ENCODE measurements at regions not wholly inside any gene's neighbourhood (a gene's known extent, or its start where the extent isn't known, plus 50 kb on each side); places are given as distances from the start of the nearest gene placed in this dataset.

DNA sequence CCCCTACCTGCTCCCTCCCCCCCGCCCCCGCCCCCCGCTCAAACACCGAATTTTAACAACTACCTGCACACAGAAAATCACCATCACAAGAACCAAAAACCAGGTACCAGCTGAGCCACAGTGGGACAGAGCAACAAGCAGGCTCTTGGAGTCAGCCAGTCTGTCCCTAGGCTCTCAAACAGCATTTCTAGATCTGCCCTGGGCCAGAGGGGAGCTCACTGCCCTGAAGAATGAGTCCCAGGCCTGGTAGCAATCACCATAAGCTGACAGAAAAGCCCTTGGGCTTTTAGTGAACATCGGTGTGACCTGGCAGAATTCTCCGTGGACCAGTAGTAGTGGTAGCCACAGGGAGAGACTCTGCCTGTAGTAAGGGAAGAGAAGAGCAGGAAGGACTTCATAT, 58.3 kb downstream of the C11orf87 start:
- no peaks in the 10 kb centered on the region for H3K27me3 ChIP-seq
- no peaks in the 10 kb centered on the region for H3K36me3 ChIP-seq
- no peak for DNase-seq (ENCODE audit: low spot score)
- H3K4me3 ChIP-seq: no peak overlapping the region
- no peaks in the 10 kb centered on the region for H3K9me3 ChIP-seq
- H3K27ac ChIP-seq: no peak overlapping the region
- TF ChIP-seq CTCF (IDR thresholded peaks at IDR 0.05): no peak
- H3K4me1 ChIP-seq: no peaks in the 10 kb centered on the region

GRCh38 chr11:109486129-109486528, 64.1 kb downstream of the C11orf87 start:
- no peaks in the 10 kb centered on the region for H3K4me1 ChIP-seq
- no peak for DNase-seq (ENCODE audit: low spot score)
- H3K27ac ChIP-seq: no peak overlapping the region
- no peaks in the 10 kb centered on the region for H3K36me3 ChIP-seq
- H3K9me3 ChIP-seq: no peaks in the 10 kb centered on the region
- H3K4me3 ChIP-seq: no peak overlapping the region
- H3K27me3 ChIP-seq: no peaks in the 10 kb centered on the region
- no peak for TF ChIP-seq CTCF (IDR thresholded peaks at IDR 0.05)

GRCh38 chr11:109490953-109491635, 69.1 kb downstream of the C11orf87 start:
- no peak for DNase-seq (ENCODE audit: low spot score)
- no peaks in the 10 kb centered on the region for H3K36me3 ChIP-seq
- no peak for TF ChIP-seq CTCF (IDR thresholded peaks at IDR 0.05)
- no peak overlapping the region for H3K4me3 ChIP-seq
- no peaks in the 10 kb centered on the region for H3K4me1 ChIP-seq
- H3K27ac ChIP-seq: no peak overlapping the region
- H3K9me3 ChIP-seq: no peaks in the 10 kb centered on the region
- H3K27me3 ChIP-seq: no peaks in the 10 kb centered on the region

DNA sequence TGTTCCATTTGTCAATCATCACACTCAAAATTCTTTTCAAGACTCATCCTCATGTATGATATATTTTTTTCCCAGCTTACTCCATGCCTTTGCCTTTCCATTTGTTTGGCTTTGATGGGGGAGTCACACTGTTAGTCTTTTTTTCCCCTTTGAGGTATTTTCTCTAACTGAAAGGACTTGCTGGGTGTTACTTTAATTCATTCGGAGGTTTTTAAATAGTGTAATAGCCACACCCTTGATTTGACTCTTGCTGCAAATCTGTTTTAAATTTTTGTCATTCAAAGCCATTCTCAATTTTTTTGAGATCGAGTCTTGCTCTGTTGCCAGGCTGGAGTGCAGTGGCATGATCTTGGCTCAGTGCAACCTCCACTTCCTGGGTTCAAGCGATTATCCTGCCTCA, 84.1 kb downstream of the C11orf87 start:
- H3K27me3 ChIP-seq: no peaks in the 10 kb centered on the region
- no peak for DNase-seq (ENCODE audit: low spot score)
- no peaks in the 10 kb centered on the region for H3K36me3 ChIP-seq
- TF ChIP-seq CTCF (IDR thresholded peaks at IDR 0.05): no peak
- H3K27ac ChIP-seq: no peak overlapping the region
- no peaks in the 10 kb centered on the region for H3K4me1 ChIP-seq
- no peaks in the 10 kb centered on the region for H3K9me3 ChIP-seq
- no peak overlapping the region for H3K4me3 ChIP-seq

DNA sequence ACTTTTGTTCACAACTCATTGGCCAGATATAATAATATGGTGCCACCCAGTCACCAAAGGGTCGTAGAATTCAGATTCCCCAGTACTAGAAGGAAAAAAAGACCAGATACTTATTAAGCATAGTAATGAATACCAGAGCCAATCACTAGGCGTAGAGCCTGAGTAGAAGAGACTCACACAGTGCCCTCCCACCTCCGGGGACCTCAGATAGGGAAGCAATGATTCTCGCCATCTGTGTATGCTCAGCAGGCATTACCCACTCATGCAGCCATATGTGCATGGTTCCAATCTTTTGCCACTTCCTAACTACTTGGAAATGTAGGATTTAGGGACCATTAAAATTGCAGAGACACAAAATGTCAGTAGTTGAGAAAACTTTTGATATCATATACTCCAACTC, 85.3 kb downstream of the C11orf87 start:
- Histone ChIP-seq H3K27ac (no peak overlapping the region), H3K27me3 (no peaks in the 10 kb centered on the region), H3K9me3 (no peaks in the 10 kb centered on the region), H3K4me3 (no peak overlapping the region), H3K4me1 (no peaks in the 10 kb centered on the region), H3K36me3 (no peaks in the 10 kb centered on the region)
- TF ChIP-seq CTCF (IDR thresholded peaks at IDR 0.05): no peak
- DNase-seq (ENCODE audit: low spot score): no peak
